ENCODE measurements at regions not wholly inside any gene's neighbourhood (a gene's known extent, or its start where the extent isn't known, plus 50 kb on each side); places are given as distances from the start of the nearest gene placed in this dataset.

GRCh38 chr20:24138196-24138857 is 149.7 kb upstream of the GGTLC1 start:
- no peak for DNase-seq (ENCODE audit: low spot score)
- TF ChIP-seq CTCF (IDR thresholded peaks at IDR 0.05; ENCODE audit: extremely low read depth, insufficient read depth, missing control alignments), result no peak
- in situ Hi-C loops (cut with MboI; ENCODE audit: low pct_unique_long_range_greater_than_20kb, low sequenced_read_pairs, unreplicated experiment), result no loop called here

- no peak for TF ChIP-seq CTCF (IDR thresholded peaks at IDR 0.05; ENCODE audit: extremely low read depth, insufficient read depth, missing control alignments)
- no peak for DNase-seq (ENCODE audit: low spot score)
- in situ Hi-C loops (cut with MboI; ENCODE audit: low pct_unique_long_range_greater_than_20kb, low sequenced_read_pairs, unreplicated experiment), result no loop called here
Observed at GRCh38 chr20:24136659-24137246, 148.2 kb upstream of the GGTLC1 start.

- in situ Hi-C loops (cut with MboI; ENCODE audit: low pct_unique_long_range_greater_than_20kb, low sequenced_read_pairs, unreplicated experiment), result no loop called here
- TF ChIP-seq CTCF (IDR thresholded peaks at IDR 0.05; ENCODE audit: extremely low read depth, insufficient read depth, missing control alignments), result no peak
- DNase-seq (ENCODE audit: low spot score), result no peak
Observed at GRCh38 chr20:24135781-24136180, 147.2 kb upstream of the GGTLC1 start.

- in situ Hi-C loops (cut with MboI; ENCODE audit: low pct_unique_long_range_greater_than_20kb, low sequenced_read_pairs, unreplicated experiment), result no loop called here
- TF ChIP-seq CTCF (IDR thresholded peaks at IDR 0.05; ENCODE audit: extremely low read depth, insufficient read depth, missing control alignments), result no peak
Observed at GRCh38 chr20:24134930-24135329, 146.4 kb upstream of the GGTLC1 start.

GRCh38 chr20:24134284-24134683 is 145.7 kb upstream of the GGTLC1 start:
- in situ Hi-C loops (cut with MboI; ENCODE audit: low pct_unique_long_range_greater_than_20kb, low sequenced_read_pairs, unreplicated experiment), result no loop called here
- no peak for TF ChIP-seq CTCF (IDR thresholded peaks at IDR 0.05; ENCODE audit: extremely low read depth, insufficient read depth, missing control alignments)
- DNase-seq (ENCODE audit: low spot score), result no peak

More at GRCh38 chr20:24134930-24135329, 146.4 kb upstream of the GGTLC1 start:
- no peak for DNase-seq (ENCODE audit: low spot score)

- TF ChIP-seq CTCF (IDR thresholded peaks at IDR 0.05; ENCODE audit: extremely low read depth, insufficient read depth, missing control alignments), result no peak
- in situ Hi-C loops (cut with MboI; ENCODE audit: low pct_unique_long_range_greater_than_20kb, low sequenced_read_pairs, unreplicated experiment), result no loop called here
- DNase-seq (ENCODE audit: low spot score), result no peak
Observed at GRCh38 chr20:24132246-24132645, 143.7 kb upstream of the GGTLC1 start.

All from GM13977 (cell line).